ENCODE measurements at regions not wholly inside any gene's neighbourhood (a gene's known extent, or its start where the extent isn't known, plus 50 kb on each side); places are given as distances from the start of the nearest gene placed in this dataset.

- Histone ChIP-seq H3K4me2 (ENCODE audit: insufficient read depth, low read length) (no peak overlapping the region), H4K20me1 (ENCODE audit: insufficient read depth, low read length) (no peaks in the 10 kb centered on the region), H3K79me2 (ENCODE audit: insufficient read depth, low read length) (no peaks in the 10 kb centered on the region), H3K4me3 (ENCODE audit: insufficient read depth, low read length) (no peak overlapping the region), H3K27ac (ENCODE audit: low read depth, low read length) (no peak overlapping the region), H3K4me1 (ENCODE audit: insufficient read depth, low read length) (no peaks in the 10 kb centered on the region), H3K36me3 (ENCODE audit: insufficient read depth, low read length) (no peaks in the 10 kb centered on the region), H2AFZ (ENCODE audit: low read length) (no peak overlapping the region), H3K9me3 (ENCODE audit: low read depth, low read length) (no peaks in the 10 kb centered on the region), H3K27me3 (ENCODE audit: insufficient read depth, low read length) (peaks cover 12% of the 10 kb centered on the region)
- no peak for DNase-seq (ENCODE audit: insufficient read length, low spot score, missing footprints)
- TF ChIP-seq CTCF (IDR thresholded peaks at IDR 0.05; ENCODE audit: extremely low read depth, low read depth, low read length) = no peak
Measured at GRCh38 chr16:86184185-86184584, 285.2 kb downstream of the IRF8 start.

GRCh38 chr16:86185089-86185488, 286.1 kb downstream of the IRF8 start:
- H3K9me3 ChIP-seq (ENCODE audit: low read depth, low read length) = no peaks in the 10 kb centered on the region
- H3K36me3 ChIP-seq (ENCODE audit: insufficient read depth, low read length) = no peaks in the 10 kb centered on the region
- no peak overlapping the region for H2AFZ ChIP-seq (ENCODE audit: low read length)
- H4K20me1 ChIP-seq (ENCODE audit: insufficient read depth, low read length) = no peaks in the 10 kb centered on the region
- no peak overlapping the region for H3K4me3 ChIP-seq (ENCODE audit: insufficient read depth, low read length)
- TF ChIP-seq CTCF (IDR thresholded peaks at IDR 0.05; ENCODE audit: extremely low read depth, low read depth, low read length) = no peak
- no peaks in the 10 kb centered on the region for H3K79me2 ChIP-seq (ENCODE audit: insufficient read depth, low read length)
- H3K4me1 ChIP-seq (ENCODE audit: insufficient read depth, low read length) = no peaks in the 10 kb centered on the region
- DNase-seq (ENCODE audit: insufficient read length, low spot score, missing footprints) = no peak
- H3K27me3 ChIP-seq (ENCODE audit: insufficient read depth, low read length) = peaks cover 12% of the 10 kb centered on the region
- no peak overlapping the region for H3K4me2 ChIP-seq (ENCODE audit: insufficient read depth, low read length)
- H3K27ac ChIP-seq (ENCODE audit: low read depth, low read length) = no peak overlapping the region

GRCh38 chr16:86186313-86186712, 287.4 kb downstream of the IRF8 start:
- no peak overlapping the region for H3K27ac ChIP-seq (ENCODE audit: low read depth, low read length)
- H3K4me1 ChIP-seq (ENCODE audit: insufficient read depth, low read length) = no peaks in the 10 kb centered on the region
- H4K20me1 ChIP-seq (ENCODE audit: insufficient read depth, low read length) = no peaks in the 10 kb centered on the region
- TF ChIP-seq CTCF (IDR thresholded peaks at IDR 0.05; ENCODE audit: extremely low read depth, low read depth, low read length) = no peak
- H3K36me3 ChIP-seq (ENCODE audit: insufficient read depth, low read length) = no peaks in the 10 kb centered on the region
- H2AFZ ChIP-seq (ENCODE audit: low read length) = no peak overlapping the region
- H3K4me2 ChIP-seq (ENCODE audit: insufficient read depth, low read length) = no peak overlapping the region
- H3K4me3 ChIP-seq (ENCODE audit: insufficient read depth, low read length) = no peak overlapping the region
- H3K79me2 ChIP-seq (ENCODE audit: insufficient read depth, low read length) = no peaks in the 10 kb centered on the region
- H3K27me3 ChIP-seq (ENCODE audit: insufficient read depth, low read length) = peaks cover 22% of the 10 kb centered on the region
- DNase-seq (ENCODE audit: insufficient read length, low spot score, missing footprints) = no peak
- H3K9me3 ChIP-seq (ENCODE audit: low read depth, low read length) = no peaks in the 10 kb centered on the region

GRCh38 chr16:86189934-86190333, 291.0 kb downstream of the IRF8 start:
- no peaks in the 10 kb centered on the region for H3K36me3 ChIP-seq (ENCODE audit: insufficient read depth, low read length)
- H3K27me3 ChIP-seq (ENCODE audit: insufficient read depth, low read length) = peaks cover 53% of the 10 kb centered on the region
- no peak overlapping the region for H3K27ac ChIP-seq (ENCODE audit: low read depth, low read length)
- H3K4me3 ChIP-seq (ENCODE audit: insufficient read depth, low read length) = no peak overlapping the region
- H4K20me1 ChIP-seq (ENCODE audit: insufficient read depth, low read length) = no peaks in the 10 kb centered on the region
- no peak overlapping the region for H3K4me2 ChIP-seq (ENCODE audit: insufficient read depth, low read length)
- no peak overlapping the region for H2AFZ ChIP-seq (ENCODE audit: low read length)
- H3K9me3 ChIP-seq (ENCODE audit: low read depth, low read length) = no peaks in the 10 kb centered on the region
- TF ChIP-seq CTCF (IDR thresholded peaks at IDR 0.05; ENCODE audit: extremely low read depth, low read depth, low read length) = no peak
- DNase-seq (ENCODE audit: insufficient read length, low spot score, missing footprints) = no peak
- no peaks in the 10 kb centered on the region for H3K4me1 ChIP-seq (ENCODE audit: insufficient read depth, low read length)
- H3K79me2 ChIP-seq (ENCODE audit: insufficient read depth, low read length) = no peaks in the 10 kb centered on the region
